ENCODE measurements at regions not wholly inside any gene's neighbourhood (a gene's known extent, or its start where the extent isn't known, plus 50 kb on each side); places are given as distances from the start of the nearest gene placed in this dataset.

DNA sequence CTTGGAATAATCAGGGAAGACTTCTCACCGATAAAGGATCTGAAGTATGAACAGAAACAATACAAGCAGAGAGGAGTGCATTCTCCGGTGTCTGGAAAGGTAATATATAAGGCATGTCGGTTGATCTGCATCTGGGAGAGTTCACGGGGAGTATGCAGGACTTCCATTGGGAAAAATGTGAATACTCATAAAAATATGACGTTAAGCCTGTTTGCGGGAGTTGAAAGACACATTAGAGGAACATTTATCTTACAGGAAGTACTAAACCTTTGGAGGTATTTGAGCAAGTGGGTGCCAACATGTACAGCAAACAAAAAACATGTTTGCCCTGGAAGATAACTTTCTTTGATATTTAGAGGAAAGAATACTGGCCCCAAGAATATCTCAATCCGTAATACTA, 286.8 kb downstream of the SLITRK6 start:
- H3K9me3 ChIP-seq = no peaks in the 10 kb centered on the region
- H3K27ac ChIP-seq = no peak overlapping the region
- TF ChIP-seq POLR2A (IDR thresholded peaks at IDR 0.05) (no peak), EP300 (IDR thresholded peaks at IDR 0.05) (no peak)
- TF ChIP-seq, protein P1, sequence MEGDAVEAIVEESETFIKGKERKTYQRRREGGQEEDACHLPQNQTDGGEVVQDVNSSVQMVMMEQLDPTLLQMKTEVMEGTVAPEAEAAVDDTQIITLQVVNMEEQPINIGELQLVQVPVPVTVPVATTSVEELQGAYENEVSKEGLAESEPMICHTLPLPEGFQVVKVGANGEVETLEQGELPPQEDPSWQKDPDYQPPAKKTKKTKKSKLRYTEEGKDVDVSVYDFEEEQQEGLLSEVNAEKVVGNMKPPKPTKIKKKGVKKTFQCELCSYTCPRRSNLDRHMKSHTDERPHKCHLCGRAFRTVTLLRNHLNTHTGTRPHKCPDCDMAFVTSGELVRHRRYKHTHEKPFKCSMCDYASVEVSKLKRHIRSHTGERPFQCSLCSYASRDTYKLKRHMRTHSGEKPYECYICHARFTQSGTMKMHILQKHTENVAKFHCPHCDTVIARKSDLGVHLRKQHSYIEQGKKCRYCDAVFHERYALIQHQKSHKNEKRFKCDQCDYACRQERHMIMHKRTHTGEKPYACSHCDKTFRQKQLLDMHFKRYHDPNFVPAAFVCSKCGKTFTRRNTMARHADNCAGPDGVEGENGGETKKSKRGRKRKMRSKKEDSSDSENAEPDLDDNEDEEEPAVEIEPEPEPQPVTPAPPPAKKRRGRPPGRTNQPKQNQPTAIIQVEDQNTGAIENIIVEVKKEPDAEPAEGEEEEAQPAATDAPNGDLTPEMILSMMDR (IDR thresholded peaks at IDR 0.05) = no peak
- no peak overlapping the region for H3K4me3 ChIP-seq
- no peaks in the 10 kb centered on the region for H3K36me3 ChIP-seq
- H3K4me1 ChIP-seq = no peaks in the 10 kb centered on the region
- H3K27me3 ChIP-seq = no peaks in the 10 kb centered on the region
- WGBS, 2 donors = 67 to 79% methylated on average over 7 of the region's 7 CpGs
- DNase-seq (ENCODE audit: low spot score in 2 of 2) = no peak

DNA sequence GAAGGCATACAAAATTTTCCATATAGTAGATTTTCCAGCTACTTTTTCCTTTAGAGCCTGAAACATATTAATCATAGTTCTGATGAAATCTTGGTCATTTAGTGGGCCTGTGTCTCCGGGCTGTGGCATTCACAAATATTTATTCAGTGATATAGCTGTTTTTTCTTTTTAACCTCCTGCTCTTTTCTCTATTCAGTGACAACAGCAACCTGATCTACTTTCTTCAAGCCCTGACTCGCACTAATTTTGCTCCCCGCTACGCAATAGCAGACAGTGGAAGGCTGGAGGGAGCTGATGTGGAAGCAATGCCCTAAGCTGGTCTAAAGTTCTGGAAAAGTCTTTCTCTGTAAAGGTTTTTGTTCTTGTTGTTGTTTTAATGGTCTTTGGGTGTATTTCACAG, 289.7 kb downstream of the SLITRK6 start:
- Histone ChIP-seq H3K27me3 (no peaks in the 10 kb centered on the region), H3K9me3 (no peaks in the 10 kb centered on the region), H3K4me1 (no peaks in the 10 kb centered on the region), H3K4me3 (no peak overlapping the region), H3K27ac (no peak overlapping the region), H3K36me3 (no peaks in the 10 kb centered on the region)
- TF ChIP-seq, protein P1 (IDR thresholded peaks at IDR 0.05) = no peak
- TF ChIP-seq POLR2A (IDR thresholded peaks at IDR 0.05) (no peak), EP300 (IDR thresholded peaks at IDR 0.05) (no peak)
- DNase-seq (ENCODE audit: low spot score in 2 of 2) = no peak
- WGBS, 2 donors = 74 to 84% methylated on average over 4 of the region's 4 CpGs

DNA sequence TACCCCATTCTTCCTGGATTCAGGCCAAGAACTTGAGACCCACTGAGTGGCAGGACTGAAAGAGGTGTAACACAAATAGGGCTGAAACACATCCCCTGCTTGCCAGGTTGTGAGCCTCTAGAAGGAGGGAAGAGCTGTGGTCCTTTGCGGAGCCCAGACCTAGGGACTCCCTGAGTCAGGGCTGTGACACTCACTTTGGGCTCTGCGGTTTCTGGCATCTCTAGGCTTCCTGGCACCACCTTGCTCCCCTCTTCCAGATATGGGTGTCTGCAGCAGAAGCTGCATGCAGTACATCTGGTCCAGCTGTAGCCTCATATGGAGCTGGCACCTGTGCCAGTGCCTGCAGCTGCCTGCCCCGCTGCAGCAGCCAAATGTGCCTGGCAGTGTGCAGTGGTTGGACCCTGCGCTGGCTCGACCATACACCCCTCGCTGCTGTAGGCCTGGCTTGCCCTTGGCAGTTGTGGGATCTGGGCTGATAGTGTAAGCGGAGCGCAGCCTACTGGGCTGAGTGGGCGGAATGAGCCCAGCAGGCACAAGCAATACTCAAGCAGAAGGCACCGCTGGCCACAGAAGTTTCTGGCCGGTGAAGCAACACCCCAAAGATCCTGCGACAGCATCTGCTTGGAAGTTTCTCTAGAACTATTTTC, 290.4 kb downstream of the SLITRK6 start:
- no peaks in the 10 kb centered on the region for H3K27me3 ChIP-seq
- no peaks in the 10 kb centered on the region for H3K36me3 ChIP-seq
- TF ChIP-seq POLR2A (IDR thresholded peaks at IDR 0.05) = no peak
- no peaks in the 10 kb centered on the region for H3K9me3 ChIP-seq
- 92 to 94% methylated on average over 11 to 12 of the region's 12 CpGs for WGBS, 2 donors
- no peak overlapping the region for H3K27ac ChIP-seq
- no peak for DNase-seq (ENCODE audit: low spot score in 2 of 2)
- H3K4me3 ChIP-seq = no peak overlapping the region
- no peaks in the 10 kb centered on the region for H3K4me1 ChIP-seq

DNA sequence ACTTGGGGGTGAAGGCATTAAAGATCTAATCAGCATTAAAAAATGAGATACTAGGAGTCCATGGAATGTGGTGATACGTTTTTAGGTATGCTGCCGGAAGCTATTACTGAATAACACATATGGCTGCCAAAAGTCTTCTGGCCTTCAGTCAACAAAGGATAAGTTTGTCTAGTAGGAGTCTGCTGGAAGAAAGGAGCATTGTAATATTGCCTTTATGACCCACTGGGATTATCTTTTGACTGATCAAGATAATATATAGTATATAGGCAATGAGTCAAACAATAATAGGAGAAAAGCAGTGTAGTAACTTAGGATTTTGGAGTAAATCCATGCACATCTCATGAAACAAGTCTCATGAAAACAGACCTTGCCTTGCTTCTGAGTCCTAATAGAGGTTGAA, 295.4 kb downstream of the SLITRK6 start:
- WGBS, 2 donors = 24 to 25% methylated on average over 2 of the region's 2 CpGs
- Histone ChIP-seq H3K9me3 (no peaks in the 10 kb centered on the region), H3K36me3 (no peaks in the 10 kb centered on the region), H3K4me3 (no peak overlapping the region), H3K4me1 (no peaks in the 10 kb centered on the region), H3K27me3 (no peaks in the 10 kb centered on the region), H3K27ac (no peak overlapping the region)
- TF ChIP-seq, protein P1 (IDR thresholded peaks at IDR 0.05) = no peak
- TF ChIP-seq EP300 (IDR thresholded peaks at IDR 0.05) (no peak), POLR2A (IDR thresholded peaks at IDR 0.05) (no peak)
- DNase-seq (ENCODE audit: low spot score in 2 of 2) = no peak

DNA sequence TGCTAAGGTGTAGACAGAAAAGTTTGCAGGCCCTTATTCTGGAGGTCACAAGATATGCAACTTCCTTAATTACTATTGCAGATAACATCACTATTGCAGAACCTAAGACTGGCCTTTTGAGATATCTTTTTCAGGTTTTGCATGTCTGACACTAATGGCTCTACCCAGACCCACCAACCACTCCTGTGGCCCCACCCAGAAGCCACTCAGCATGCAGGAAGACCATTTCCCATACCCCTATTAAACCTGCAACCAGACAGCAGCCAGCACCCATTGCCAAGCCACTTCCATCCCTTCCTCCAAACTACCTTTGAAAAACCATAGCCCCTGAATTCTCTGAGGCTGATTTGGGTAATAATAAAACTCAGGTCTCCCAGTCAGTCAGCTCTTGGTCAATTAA, 297.6 kb downstream of the SLITRK6 start:
- no peaks in the 10 kb centered on the region for H3K4me1 ChIP-seq
- no peak overlapping the region for H3K27ac ChIP-seq
- DNase-seq (ENCODE audit: low spot score in 2 of 2) = no peak
- H3K36me3 ChIP-seq = no peaks in the 10 kb centered on the region
- no peaks in the 10 kb centered on the region for H3K9me3 ChIP-seq
- H3K4me3 ChIP-seq = no peak overlapping the region
- TF ChIP-seq, protein P1 (IDR thresholded peaks at IDR 0.05) = no peak
- TF ChIP-seq POLR2A (IDR thresholded peaks at IDR 0.05) (no peak), EP300 (IDR thresholded peaks at IDR 0.05) (no peak)
- H3K27me3 ChIP-seq = no peaks in the 10 kb centered on the region

Data from tibial nerve (tissue), 4 donors.